OCI-LY7 (cell line): ENCODE measurements at regions not wholly inside any gene's neighbourhood (a gene's known extent, or its start where the extent isn't known, plus 50 kb on each side); places are given as distances from the start of the nearest gene placed in this dataset.

ENCODE experiments used
- BruUV-seq: library from RNA; stranded (reverse); fragments of 400-500 nt; replicated peaks from 2 replicates; lab custom pipeline; 2021; lab: Mats Ljungman, UMichigan
- CTCF ChIA-PET: fragments of 300-600 bp; sonication (Branson Sonifier 250); formaldehyde crosslinking; loops from one replicate; lab custom pipeline; 2022; ENCODE audit warnings: antibody characterized with exemption; ENCODE audit not compliant: unreplicated experiment; lab: Charles Lee
- POLR2A ChIA-PET: fragments of 300-600 bp; sonication (Branson Sonifier 250); formaldehyde crosslinking; loops from one replicate; lab custom pipeline; 2022; ENCODE audit warnings: antibody characterized with exemption; lab: Charles Lee
- DNase-seq: peaks from one replicate; pipeline ENCODE4 v3.0.0-alpha.2; 2015; ENCODE audit warnings: low spot score
- H2AFZ ChIP-seq: fragments of 200-600 bp; sonication (generic), shearing (Covaris generic); 2 replicates; pipeline ENCODE4 v1.6.1; 2014; ENCODE audit warnings: mild to moderate bottlenecking, antibody characterized with exemption, low read length, moderate library complexity
- H3K27ac ChIP-seq: fragments of 200-600 bp; sonication (generic); 2 replicates; pipeline ENCODE4 v1.5.1; 2014; ENCODE audit warnings: mixed run types, low read depth, mild to moderate bottlenecking, moderate library complexity, low read length, inconsistent platforms; ENCODE audit not compliant: poor library complexity, severe bottlenecking
- H3K36me3 ChIP-seq: fragments of 200-600 bp; sonication (generic); 2 replicates; pipeline ENCODE4 v1.6.1; 2014; ENCODE audit warnings: mild to moderate bottlenecking, antibody characterized with exemption, low read length, moderate library complexity, mixed read lengths; ENCODE audit not compliant: insufficient read depth
- H3K4me1 ChIP-seq: fragments of 200-600 bp; sonication (generic); 2 replicates; pipeline ENCODE4 v1.5.1; 2014; ENCODE audit warnings: mild to moderate bottlenecking, low read length; ENCODE audit not compliant: insufficient read depth, poor library complexity, severe bottlenecking
- H3K4me2 ChIP-seq: fragments of 200-600 bp; sonication (generic); 2 replicates; pipeline ENCODE4 v1.6.1; 2014; ENCODE audit warnings: mild to moderate bottlenecking, low read length
- H3K4me3 ChIP-seq: fragments of 200-600 bp; sonication (generic); 2 replicates; pipeline ENCODE4 v1.5.1; 2014; ENCODE audit warnings: mild to moderate bottlenecking, low read depth, low read length; ENCODE audit not compliant: poor library complexity, severe bottlenecking
- H3K79me2 ChIP-seq: fragments of 200-600 bp; sonication (generic); 2 replicates; pipeline ENCODE4 v1.6.1; 2016; ENCODE audit warnings: low read depth, mild to moderate bottlenecking, low read length, moderate library complexity, mixed read lengths; ENCODE audit not compliant: insufficient read depth
- H3K9me2 ChIP-seq: fragments of 200-600 bp; sonication (generic); 2 replicates; pipeline ENCODE4 v1.6.1; 2016; ENCODE audit warnings: mild to moderate bottlenecking, low read length, mixed read lengths; ENCODE audit not compliant: insufficient read depth
- H3K9me3 ChIP-seq: fragments of 200-600 bp; sonication (generic); 2 replicates; pipeline ENCODE4 v1.6.1; 2014; ENCODE audit warnings: mild to moderate bottlenecking, mixed run types, low read length, mixed read lengths
- H4K20me1 ChIP-seq: fragments of 200-600 bp; sonication (generic); 2 replicates; pipeline ENCODE4 v1.6.1; 2014; ENCODE audit warnings: mild to moderate bottlenecking, antibody characterized with exemption, low read length, moderate library complexity, mixed read lengths; ENCODE audit not compliant: insufficient read depth
- CTCF ChIP-seq: fragments of 200-600 bp; sonication (generic); conservative IDR thresholded peaks from 2 replicates; pipeline ENCODE4 v1.5.1; 2014; ENCODE audit warnings: mild to moderate bottlenecking, antibody characterized with exemption, low read length, moderate library complexity, mixed read lengths
- EZH2phosphoT487 ChIP-seq: fragments of 200-600 bp; sonication (generic); IDR thresholded peaks from 2 replicates; pipeline ENCODE4 v1.6.1; 2018; ENCODE audit warnings: low read depth, borderline replicate concordance, mild to moderate bottlenecking, mixed run types, antibody characterized with exemption, low read length, moderate library complexity, mixed read lengths
- intact Hi-C: fragments of 100-400 bp; cut with micrococcal nuclease; formaldehyde crosslinking; loops from one replicate; pipeline ENCODE4 v1.10.0; 2022; ENCODE audit not compliant: unreplicated experiment

GRCh38 chr13:111947876-111948275 is 119.1 kb upstream of the SOX1 start:
- H3K9me2 ChIP-seq = no peaks in the 10 kb centered on the region
- no peaks in the 10 kb centered on the region for H3K9me3 ChIP-seq
- CTCF ChIA-PET = no interaction called here
- no peaks in the 10 kb centered on the region for H3K4me1 ChIP-seq
- DNase-seq = no peak
- no peaks in the 10 kb centered on the region for H3K79me2 ChIP-seq
- POLR2A ChIA-PET = no interaction called here
- H4K20me1 ChIP-seq = no peaks in the 10 kb centered on the region
- TF ChIP-seq EZH2phosphoT487 (no peak), CTCF (no peak)
- H3K36me3 ChIP-seq = no peaks in the 10 kb centered on the region
- no peak overlapping the region for H3K27ac ChIP-seq
- BruUV-seq = no TSS peak
- H2AFZ ChIP-seq = no peak overlapping the region
- H3K4me2 ChIP-seq = no peak overlapping the region
- intact Hi-C loops = no loop called here
- no peak overlapping the region for H3K4me3 ChIP-seq

- no TSS peak for BruUV-seq
- no peak for DNase-seq
- Histone ChIP-seq H4K20me1 (no peaks in the 10 kb centered on the region), H3K36me3 (no peaks in the 10 kb centered on the region), H3K9me2 (no peaks in the 10 kb centered on the region), H3K4me2 (no peak overlapping the region), H2AFZ (no peak overlapping the region), H3K9me3 (no peaks in the 10 kb centered on the region), H3K79me2 (no peaks in the 10 kb centered on the region), H3K4me1 (no peaks in the 10 kb centered on the region), H3K4me3 (no peak overlapping the region), H3K27ac (no peak overlapping the region)
- ChIA-PET CTCF (no interaction called here), POLR2A (no interaction called here)
- intact Hi-C loops = no loop called here
- TF ChIP-seq EZH2phosphoT487 (no peak), CTCF (no peak)
Observed at GRCh38 chr13:111948281-111948680, 118.7 kb upstream of the SOX1 start.

GRCh38 chr13:111948811-111949210 is 118.1 kb upstream of the SOX1 start:
- DNase-seq = no peak
- Histone ChIP-seq H3K9me3 (no peaks in the 10 kb centered on the region), H2AFZ (no peak overlapping the region), H3K27ac (no peak overlapping the region), H3K36me3 (no peaks in the 10 kb centered on the region), H3K4me2 (no peak overlapping the region), H3K4me1 (no peaks in the 10 kb centered on the region), H4K20me1 (no peaks in the 10 kb centered on the region), H3K9me2 (no peaks in the 10 kb centered on the region), H3K79me2 (no peaks in the 10 kb centered on the region), H3K4me3 (no peak overlapping the region)
- POLR2A ChIA-PET = no interaction called here
- TF ChIP-seq EZH2phosphoT487 = no peak
- no peak for TF ChIP-seq CTCF
- no TSS peak for BruUV-seq
- intact Hi-C loops = no loop called here
- CTCF ChIA-PET = no interaction called here
